Neural cell (in vitro differentiated cells): ENCODE measurements at regions not wholly inside any gene's neighbourhood (a gene's known extent, or its start where the extent isn't known, plus 50 kb on each side); places are given as distances from the start of the nearest gene placed in this dataset.

Source experiments
- H2AFZ ChIP-seq: fragments of 200-600, 300-800 bp; sonication (generic), shearing (Covaris generic); 2 replicates; pipeline ENCODE4 v1.6.0; 2014; ENCODE audit warnings: low read depth, mild to moderate bottlenecking, antibody characterized with exemption, low read length, moderate library complexity
- H3F3A ChIP-seq: fragments of 200-600 bp; shearing (Covaris generic); 2 replicates; pipeline ENCODE4 v1.6.1; 2016; ENCODE audit warnings: mild to moderate bottlenecking, moderate library complexity, mixed read lengths, antibody characterized with exemption, low read length; ENCODE audit not compliant: insufficient read depth, poor library complexity, severe bottlenecking
- H3K27ac ChIP-seq: fragments of 200-600, 300-800 bp; sonication (generic), shearing (Covaris generic); 2 replicates; pipeline ENCODE4 v1.5.1; 2014; ENCODE audit warnings: mild to moderate bottlenecking, low read length, moderate library complexity
- H3K27me3 ChIP-seq: fragments of 300-800, 200-600 bp; sonication (generic), shearing (Covaris generic); 2 replicates; pipeline ENCODE4 v1.6.0; 2014; ENCODE audit warnings: mild to moderate bottlenecking, low read depth, low read length, moderate library complexity; ENCODE audit not compliant: insufficient read depth
- H3K36me3 ChIP-seq: fragments of 300-800, 200-600 bp; sonication (generic), shearing (Covaris generic); 2 replicates; pipeline ENCODE4 v1.5.1; 2014; ENCODE audit warnings: mild to moderate bottlenecking, antibody characterized with exemption, low read length, moderate library complexity; ENCODE audit not compliant: insufficient read depth
- H3K4me2 ChIP-seq: fragments of 300-800, 200-600 bp; sonication (generic), shearing (Covaris generic); 2 replicates; pipeline ENCODE4 v1.6.0; 2014; ENCODE audit warnings: mild to moderate bottlenecking, low read length
- H3K4me3 ChIP-seq: fragments of 300-800, 200-600 bp; sonication (generic), shearing (Covaris generic); 2 replicates; pipeline ENCODE4 v1.5.1; 2014; ENCODE audit warnings: mild to moderate bottlenecking, low read length, moderate library complexity
- H3K79me2 ChIP-seq: fragments of 200-600 bp; shearing (Covaris generic); replicated peaks from 2 replicates; pipeline ENCODE4 v1.6.0; 2014; ENCODE audit warnings: mild to moderate bottlenecking, low read length, moderate library complexity; ENCODE audit not compliant: insufficient read depth
- H3K9ac ChIP-seq: fragments of 300-800, 200-600 bp; sonication (generic), shearing (Covaris generic); 2 replicates; pipeline ENCODE4 v1.6.1; 2016; ENCODE audit warnings: mild to moderate bottlenecking, low read length, mixed read lengths
- H3K9me2 ChIP-seq: fragments of 200-600 bp; shearing (Covaris generic); 2 replicates; pipeline ENCODE4 v1.6.1; 2016; ENCODE audit warnings: mild to moderate bottlenecking, low read length, mixed read lengths; ENCODE audit not compliant: insufficient read depth
- H3K9me3 ChIP-seq: fragments of 200-600, 300-800 bp; sonication (generic), shearing (Covaris generic); 2 replicates; pipeline ENCODE4 v1.6.1; 2016; ENCODE audit warnings: mild to moderate bottlenecking, mixed run types, low read length, moderate library complexity, mixed read lengths
- H4K20me1 ChIP-seq: fragments of 200-600 bp; shearing (Covaris generic); 2 replicates; pipeline ENCODE4 v1.6.1; 2016; ENCODE audit warnings: mild to moderate bottlenecking, mixed run types; ENCODE audit not compliant: insufficient read depth
- CTCF ChIP-seq: fragments of 450-650 bp; IDR thresholded peaks from 2 replicates; pipeline ENCODE4 v1.5.1; 2014; ENCODE audit warnings: antibody characterized with exemption, mild to moderate bottlenecking, moderate library complexity; ENCODE audit not compliant: poor library complexity, severe bottlenecking
- EP300 ChIP-seq: fragments of 450-650 bp; conservative IDR thresholded peaks from 2 replicates; pipeline ENCODE4 v1.6.1; 2014; ENCODE audit warnings: antibody characterized with exemption, mild to moderate bottlenecking, moderate library complexity; ENCODE audit not compliant: poor library complexity, severe bottlenecking
- EZH2 ChIP-seq: fragments of 200-600, 300-800 bp; shearing (Covaris generic), sonication (generic); IDR thresholded peaks from 2 replicates; pipeline ENCODE4 v1.6.1; 2014; ENCODE audit warnings: antibody characterized with exemption, low read length, borderline replicate concordance, mild to moderate bottlenecking; ENCODE audit not compliant: insufficient read depth, poor library complexity, severe bottlenecking
- MXI1 ChIP-seq: fragments of 450-650 bp; conservative IDR thresholded peaks from 2 replicates; pipeline ENCODE4 v1.6.1; 2014; ENCODE audit warnings: antibody characterized with exemption, mild to moderate bottlenecking; ENCODE audit not compliant: poor library complexity, severe bottlenecking
- POLR2AphosphoS5 ChIP-seq: IDR thresholded peaks from 2 replicates; pipeline ENCODE4 v1.6.1; 2012
- RAD21 ChIP-seq: fragments of 450-650 bp; conservative IDR thresholded peaks from 2 replicates; pipeline ENCODE4 v1.6.1; 2014; ENCODE audit warnings: antibody characterized with exemption, mild to moderate bottlenecking, moderate library complexity
- REST ChIP-seq: IDR thresholded peaks from 2 replicates; pipeline ENCODE4 v1.6.1; 2012; ENCODE audit warnings: borderline replicate concordance
- SMC3 ChIP-seq: fragments of 450-650 bp; conservative IDR thresholded peaks from 2 replicates; pipeline ENCODE4 v1.6.1; 2014; ENCODE audit warnings: antibody characterized with exemption, mild to moderate bottlenecking, moderate library complexity; ENCODE audit not compliant: poor library complexity
- TAF1 ChIP-seq: IDR thresholded peaks from 2 replicates; pipeline ENCODE4 v1.6.1; 2012; ENCODE audit warnings: low read depth

DNA sequence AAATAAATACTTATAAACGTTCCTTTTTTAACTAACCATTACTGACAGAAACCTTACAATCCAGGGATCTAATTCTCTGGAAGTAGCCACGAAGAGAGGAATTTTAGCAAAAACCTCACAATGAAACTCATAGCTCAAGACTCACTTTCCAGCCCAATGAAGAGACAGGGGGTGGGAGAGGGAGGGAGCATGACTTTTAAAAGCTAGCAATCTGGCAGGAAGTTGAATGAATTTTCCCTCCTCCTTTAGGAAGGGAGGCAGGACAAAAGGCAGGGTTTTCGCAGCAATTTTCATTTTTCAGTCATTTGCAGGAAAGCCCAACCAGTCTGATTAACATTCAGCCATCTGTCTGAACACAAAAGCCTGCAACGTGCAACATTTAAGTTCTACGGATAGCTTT is 381.5 kb upstream of the PSMD7 start:
- no peaks in the 10 kb centered on the region for H3K27me3 ChIP-seq
- peak overlapping the region; percentile 52 for H3K4me3 ChIP-seq
- peak overlapping the region; percentile 65 for H3K4me2 ChIP-seq
- no peaks in the 10 kb centered on the region for H3K36me3 ChIP-seq
- TF ChIP-seq POLR2AphosphoS5 (no peak), MXI1 (no peak), REST (peak; percentile 39), EP300 (no peak), TAF1 (no peak), RAD21 (no peak), SMC3 (no peak)
- no peaks in the 10 kb centered on the region for H3K79me2 ChIP-seq
- no peaks in the 10 kb centered on the region for H3K9me3 ChIP-seq
- H3K27ac ChIP-seq = peak overlapping the region; percentile 87
- H3K9ac ChIP-seq = peak overlapping the region; percentile 60
- no peaks in the 10 kb centered on the region for H3K9me2 ChIP-seq
- no peak overlapping the region for H2AFZ ChIP-seq
- peaks cover 6% of the 10 kb centered on the region for H3F3A ChIP-seq
- H4K20me1 ChIP-seq = no peaks in the 10 kb centered on the region

GRCh38 chr16:73912850-73913249 is 383.8 kb upstream of the PSMD7 start:
- no peaks in the 10 kb centered on the region for H3K9me2 ChIP-seq
- H3K27me3 ChIP-seq = no peaks in the 10 kb centered on the region
- H4K20me1 ChIP-seq = no peaks in the 10 kb centered on the region
- H3K79me2 ChIP-seq = no peaks in the 10 kb centered on the region
- no peak overlapping the region for H3K4me2 ChIP-seq
- H3K9ac ChIP-seq = no peak overlapping the region
- H3F3A ChIP-seq = peaks cover 6% of the 10 kb centered on the region
- no peaks in the 10 kb centered on the region for H3K9me3 ChIP-seq
- no peaks in the 10 kb centered on the region for H3K36me3 ChIP-seq
- H3K4me3 ChIP-seq = no peak overlapping the region
- no peak for TF ChIP-seq SMC3
- no peak for TF ChIP-seq REST
- no peak for TF ChIP-seq POLR2AphosphoS5
- no peak overlapping the region for H2AFZ ChIP-seq
- H3K27ac ChIP-seq = no peak overlapping the region

DNA sequence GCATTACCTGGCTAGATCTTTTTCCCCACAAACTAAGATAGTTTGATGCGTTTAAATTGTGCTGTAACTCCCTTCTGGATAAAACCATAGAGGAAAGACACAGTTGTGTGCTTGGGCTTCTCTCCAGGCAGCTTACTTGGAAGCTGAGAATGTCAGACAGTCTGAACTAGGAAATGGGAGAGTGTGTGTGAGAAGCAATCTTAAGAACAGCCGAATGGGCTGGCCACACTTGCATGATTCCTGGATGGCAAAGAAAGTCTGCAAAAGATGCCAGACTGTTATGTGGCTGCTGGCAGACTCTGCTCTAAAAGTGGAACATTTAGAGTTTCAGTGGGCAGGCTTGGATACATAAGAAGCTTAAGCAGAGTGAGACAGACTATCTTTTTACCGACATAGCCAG is 384.3 kb upstream of the PSMD7 start:
- no peak overlapping the region for H3K9ac ChIP-seq
- H3K36me3 ChIP-seq = no peaks in the 10 kb centered on the region
- H3K27ac ChIP-seq = no peak overlapping the region
- no peaks in the 10 kb centered on the region for H4K20me1 ChIP-seq
- TF ChIP-seq RAD21 (no peak), POLR2AphosphoS5 (no peak), CTCF (no peak), MXI1 (no peak), SMC3 (no peak), EZH2 (no peak), TAF1 (no peak), EP300 (no peak), REST (no peak)
- H3F3A ChIP-seq = peaks cover 6% of the 10 kb centered on the region
- H3K79me2 ChIP-seq = no peaks in the 10 kb centered on the region
- H2AFZ ChIP-seq = no peak overlapping the region
- H3K4me3 ChIP-seq = no peak overlapping the region
- no peaks in the 10 kb centered on the region for H3K9me3 ChIP-seq
- no peak overlapping the region for H3K4me2 ChIP-seq
- no peaks in the 10 kb centered on the region for H3K9me2 ChIP-seq
- no peaks in the 10 kb centered on the region for H3K27me3 ChIP-seq
